ENCODE measurements at regions not wholly inside any gene's neighbourhood (a gene's known extent, or its start where the extent isn't known, plus 50 kb on each side); places are given as distances from the start of the nearest gene placed in this dataset.

DNA sequence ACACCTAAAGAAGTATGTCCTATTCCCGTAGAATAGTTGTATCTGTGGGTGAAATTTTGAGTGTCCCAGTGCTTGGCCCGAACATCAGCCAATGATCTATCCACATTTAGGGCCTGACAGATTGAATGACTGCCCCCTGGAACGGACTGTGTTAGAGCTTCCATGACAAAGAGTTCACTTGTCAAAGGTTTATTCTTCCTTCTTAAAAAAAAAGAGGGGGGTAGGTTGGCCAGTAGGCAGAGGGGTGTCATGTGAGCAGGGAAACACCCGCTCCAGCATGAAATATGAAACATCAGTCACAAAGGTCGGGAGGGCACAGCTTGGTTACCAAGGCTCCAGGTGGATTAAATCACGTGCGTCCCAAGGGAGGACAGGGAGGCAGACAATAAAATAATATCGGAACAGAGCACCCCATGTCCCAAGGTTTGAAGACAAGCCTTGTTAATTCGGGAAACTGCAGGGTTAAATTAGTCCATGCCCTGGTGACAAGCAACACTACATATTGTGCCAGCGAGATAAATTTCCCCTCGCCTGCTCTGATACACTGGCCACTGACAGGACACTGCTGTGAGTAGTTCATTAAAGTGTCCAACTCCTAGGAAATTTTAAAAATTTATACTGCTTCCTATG, 401.2 kb downstream of the IRX1 start:
- H3K27ac ChIP-seq (ENCODE audit: insufficient read depth, low read depth, low read length): peak overlapping the region; percentile 68
- H3K9me3 ChIP-seq (replicated peaks; ENCODE audit: control insufficient read depth, insufficient read depth, low read length): no peaks in the 10 kb centered on the region
- H3K9ac ChIP-seq (replicated peaks; ENCODE audit: extremely low read depth, insufficient read depth, low read length): no peak overlapping the region
- no peak overlapping the region for H2AFZ ChIP-seq (ENCODE audit: low read depth, low read length)
- no TSS peak for BruUV-seq (replicated peaks)
- no peaks in the 10 kb centered on the region for H3K9me1 ChIP-seq (replicated peaks; ENCODE audit: control insufficient read depth, extremely low read depth, insufficient read depth, low read length)
- H3K27me3 ChIP-seq (ENCODE audit: control insufficient read depth in 2 of 2, insufficient read depth in 2 of 2, low read length in 2 of 2): no peaks in the 10 kb centered on the region
- no peak overlapping the region for H3K4me3 ChIP-seq (replicated peaks in 1 of 3; ENCODE audit: insufficient read depth in 1 of 3, low read depth in 1 of 3, low read length in 3 of 3)
- H3K4me1 ChIP-seq (ENCODE audit: control insufficient read depth, extremely low read depth, insufficient read depth, low read length): peaks cover 36% of the 10 kb centered on the region
- POLR2A ChIA-PET: no interaction called here
- intact Hi-C loops (cut with micrococcal nuclease): no loop called here
- H3K4me2 ChIP-seq (ENCODE audit: insufficient read depth, low read length): peak overlapping the region; percentile 65
- H3K79me2 ChIP-seq (ENCODE audit: control insufficient read depth, insufficient read depth, low read length): no peaks in the 10 kb centered on the region
- FAIRE-seq (no peak), DNase-seq (ENCODE audit: low read depth, low spot score) (no peak)
- TF ChIP-seq JUN (IDR thresholded peaks at IDR 0.05; ENCODE audit: borderline replicate concordance, insufficient read depth, insufficient read length, low read depth): no peak
- no peak for TF ChIP-seq EZH2 (IDR thresholded peaks at IDR 0.05; ENCODE audit: borderline replicate concordance, low read depth, low read length, severe bottlenecking)
- TF ChIP-seq FOS (IDR thresholded peaks at IDR 0.05; ENCODE audit: borderline replicate concordance, insufficient read depth, low read length): no peak
- TF ChIP-seq POLR2AphosphoS5 (IDR thresholded peaks at IDR 0.05; ENCODE audit: insufficient read depth, low read depth, low read length): no peak
- TF ChIP-seq MYC (IDR thresholded peaks at IDR 0.05; ENCODE audit: low read depth, low read length): no peak
- TF ChIP-seq, protein P1, sequence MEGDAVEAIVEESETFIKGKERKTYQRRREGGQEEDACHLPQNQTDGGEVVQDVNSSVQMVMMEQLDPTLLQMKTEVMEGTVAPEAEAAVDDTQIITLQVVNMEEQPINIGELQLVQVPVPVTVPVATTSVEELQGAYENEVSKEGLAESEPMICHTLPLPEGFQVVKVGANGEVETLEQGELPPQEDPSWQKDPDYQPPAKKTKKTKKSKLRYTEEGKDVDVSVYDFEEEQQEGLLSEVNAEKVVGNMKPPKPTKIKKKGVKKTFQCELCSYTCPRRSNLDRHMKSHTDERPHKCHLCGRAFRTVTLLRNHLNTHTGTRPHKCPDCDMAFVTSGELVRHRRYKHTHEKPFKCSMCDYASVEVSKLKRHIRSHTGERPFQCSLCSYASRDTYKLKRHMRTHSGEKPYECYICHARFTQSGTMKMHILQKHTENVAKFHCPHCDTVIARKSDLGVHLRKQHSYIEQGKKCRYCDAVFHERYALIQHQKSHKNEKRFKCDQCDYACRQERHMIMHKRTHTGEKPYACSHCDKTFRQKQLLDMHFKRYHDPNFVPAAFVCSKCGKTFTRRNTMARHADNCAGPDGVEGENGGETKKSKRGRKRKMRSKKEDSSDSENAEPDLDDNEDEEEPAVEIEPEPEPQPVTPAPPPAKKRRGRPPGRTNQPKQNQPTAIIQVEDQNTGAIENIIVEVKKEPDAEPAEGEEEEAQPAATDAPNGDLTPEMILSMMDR (IDR thresholded peaks at IDR 0.05; ENCODE audit: extremely low read depth in 1 of 2, insufficient read depth in 1 of 2, low read depth in 1 of 2, low read length in 2 of 2): no peak
- TF ChIP-seq, protein P2, sequence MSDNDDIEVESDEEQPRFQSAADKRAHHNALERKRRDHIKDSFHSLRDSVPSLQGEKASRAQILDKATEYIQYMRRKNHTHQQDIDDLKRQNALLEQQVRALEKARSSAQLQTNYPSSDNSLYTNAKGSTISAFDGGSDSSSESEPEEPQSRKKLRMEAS (IDR thresholded peaks at IDR 0.05; ENCODE audit: insufficient read depth, insufficient read length): no peak
- no peak for TF ChIP-seq POLR2A (IDR thresholded peaks at IDR 0.05; ENCODE audit: low read depth, low read length)
- no peak for TF ChIP-seq GATA2 (IDR thresholded peaks at IDR 0.05; ENCODE audit: insufficient read depth, insufficient read length, low read depth, low read length)
- dilution Hi-C loops (cut with MboI; ENCODE audit: extremely low pct_ligation_motif_present, low sequenced_read_pairs): no loop called here
- no peaks in the 10 kb centered on the region for H4K20me1 ChIP-seq (replicated peaks; ENCODE audit: control insufficient read depth, extremely low read depth, insufficient read depth, low read length)
- CTCF ChIA-PET: no interaction called here
- no peaks in the 10 kb centered on the region for H3K36me3 ChIP-seq (ENCODE audit: control insufficient read depth in 2 of 2, extremely low read depth in 1 of 2, insufficient read depth in 2 of 2, low read length in 2 of 2)
